GM23248 (cell line): ENCODE measurements at regions not wholly inside any gene's neighbourhood (a gene's known extent, or its start where the extent isn't known, plus 50 kb on each side); places are given as distances from the start of the nearest gene placed in this dataset.

Source experiments
- EZH2 ChIP-seq: fragments of 200-600 bp; sonication (generic); IDR thresholded peaks from 2 replicates; pipeline ENCODE4 v1.6.1; 2018; ENCODE audit warnings: antibody characterized with exemption, mild to moderate bottlenecking; ENCODE audit not compliant: insufficient read depth, poor library complexity, severe bottlenecking
- EZH2phosphoT487 ChIP-seq: fragments of 200-600 bp; sonication (generic); IDR thresholded peaks from 2 replicates; pipeline ENCODE4 v1.6.1; 2018; ENCODE audit warnings: antibody characterized with exemption, moderate library complexity, mild to moderate bottlenecking, low read depth; ENCODE audit not compliant: insufficient read depth

DNA sequence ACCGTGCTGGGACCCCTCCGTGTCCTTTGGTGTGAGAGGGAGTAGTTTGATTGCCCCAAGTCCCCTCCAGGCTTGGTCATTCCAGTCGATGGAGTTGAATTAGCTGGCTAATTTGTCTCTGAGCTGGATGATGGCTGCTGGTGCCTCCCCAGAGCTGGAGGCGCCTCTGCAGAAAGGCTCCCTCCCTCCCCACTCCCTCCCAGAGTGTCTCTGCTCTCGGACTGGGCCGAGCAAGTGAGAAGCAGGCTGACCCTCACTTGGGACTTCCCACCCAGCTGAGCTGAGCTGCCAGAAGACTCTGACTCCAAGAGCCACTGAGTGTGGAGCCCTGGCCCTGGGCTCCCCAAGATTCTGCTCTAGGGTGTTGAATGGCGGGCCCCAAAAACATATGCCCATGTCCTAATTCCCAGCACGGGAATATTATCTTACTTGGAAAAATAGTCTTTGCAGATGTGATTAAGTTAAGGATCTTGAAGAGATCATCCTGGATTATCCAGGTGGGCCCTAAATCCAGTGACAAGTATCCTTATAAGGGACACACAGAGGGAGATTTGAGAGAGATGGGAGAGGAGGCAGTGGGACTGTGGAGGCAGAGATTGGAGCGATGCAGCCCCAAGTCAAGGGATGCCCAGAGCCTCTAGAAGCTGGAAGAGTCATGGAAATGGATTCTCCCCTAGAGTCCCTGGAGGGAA, 60.7 kb upstream of the TLE3 start:
- TF ChIP-seq EZH2phosphoT487: no peak
- TF ChIP-seq EZH2: no peak
